HPDE6-E6E7 (cell line): ENCODE measurements at regions not wholly inside any gene's neighbourhood (a gene's known extent, or its start where the extent isn't known, plus 50 kb on each side); places are given as distances from the start of the nearest gene placed in this dataset.
"Not testable (repeated sequence)": the region's sequence is repeated elsewhere in the genome, so short reads cannot be mapped to it uniquely, and the experiment has no call there.

Source experiments
- DNase-seq: peaks from one replicate; pipeline ENCODE4 v3.0.0; 2011; ENCODE audit warnings: missing footprints; ENCODE audit errors: extremely low spot score

DNA sequence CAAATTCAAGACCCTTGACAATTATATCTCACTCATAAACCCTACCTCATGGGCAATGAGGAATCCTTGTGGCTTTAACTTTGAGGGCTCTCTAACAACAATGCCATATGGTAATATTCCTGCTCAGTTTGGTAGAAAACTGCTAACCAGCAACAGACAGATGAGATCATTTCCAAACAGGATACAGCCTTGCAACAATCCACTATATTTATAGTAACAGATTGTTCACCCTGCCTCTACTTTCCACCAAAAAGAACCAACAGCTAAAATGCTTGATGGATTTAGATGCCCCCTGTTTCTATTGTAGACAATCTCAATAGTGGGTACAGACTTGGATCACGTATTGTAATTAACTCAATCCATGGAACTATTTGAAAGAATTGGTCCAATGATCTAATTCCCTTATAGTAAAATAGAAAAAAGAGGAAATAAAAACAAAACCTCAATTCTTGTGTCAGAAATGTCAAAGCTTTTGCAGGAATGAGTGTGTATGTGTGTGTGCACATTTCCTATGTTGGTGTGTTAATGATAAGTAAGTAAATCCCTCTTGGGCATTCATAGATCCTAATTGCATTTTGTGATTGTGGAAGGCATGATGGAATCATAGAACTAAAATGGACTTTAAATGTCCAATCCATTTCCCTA, 100.0 kb upstream of the EDEM3 start:
- DNase-seq: no peak

DNA sequence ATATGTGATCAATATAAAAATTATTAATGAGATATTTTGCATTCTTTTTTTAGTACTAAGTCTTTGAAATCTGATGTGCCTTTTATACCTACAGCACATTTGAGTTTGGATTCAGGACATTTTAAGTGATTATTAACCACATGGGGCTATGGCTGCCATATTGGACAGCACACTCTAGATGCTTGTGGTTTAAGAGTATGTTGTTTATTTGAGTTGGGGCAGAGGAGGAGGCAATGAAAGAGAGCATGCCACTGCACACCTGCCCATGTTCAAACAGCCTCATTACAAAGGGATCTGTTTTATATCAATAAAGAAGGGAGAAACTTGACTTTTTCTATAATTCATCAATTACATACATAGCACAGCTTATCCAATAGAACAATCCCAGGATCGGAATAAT, 99.4 kb upstream of the EDEM3 start:
- DNase-seq: no peak

DNA sequence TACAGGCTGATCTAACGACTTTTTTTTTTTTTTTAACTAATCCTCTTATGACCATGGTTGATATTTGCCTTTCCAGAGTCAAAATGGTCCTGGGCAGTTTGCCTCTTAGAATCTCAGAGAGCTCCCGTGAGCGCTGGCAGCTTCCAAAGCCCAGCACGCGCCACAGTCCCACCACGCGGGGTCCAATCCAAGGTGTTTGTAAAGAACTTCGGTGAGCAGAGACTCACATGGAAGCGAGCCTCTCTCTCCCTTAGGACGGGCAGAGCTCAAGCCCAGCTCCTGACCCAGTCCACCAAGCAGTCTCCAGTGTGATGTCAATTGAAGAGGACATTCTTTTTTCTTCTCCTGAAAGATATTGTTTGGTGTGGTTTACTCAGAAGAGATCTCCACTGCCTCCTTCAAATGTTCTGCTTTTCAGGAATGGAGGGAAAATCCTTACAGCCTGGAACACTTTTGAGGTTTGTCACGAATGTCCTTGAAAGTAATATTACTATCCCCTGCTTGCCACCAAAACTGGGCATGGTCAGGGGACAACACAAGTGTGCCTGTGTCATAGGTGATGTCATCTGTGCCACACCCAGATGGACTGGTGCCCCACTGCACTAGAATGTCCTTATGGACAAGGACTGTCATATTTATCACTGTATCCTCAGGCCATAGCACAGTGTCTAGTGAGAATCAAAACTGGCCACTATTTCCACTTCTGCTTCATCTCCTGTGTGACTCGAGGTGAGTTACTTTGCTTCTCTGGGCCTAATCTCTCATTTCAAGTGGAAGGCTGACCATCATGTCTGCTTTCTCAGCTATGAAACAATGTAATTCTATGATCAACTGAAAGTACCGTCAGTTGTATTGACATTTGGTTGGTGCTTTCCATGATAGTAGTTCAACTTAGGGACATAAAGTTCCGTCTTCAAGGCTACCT, 97.4 kb upstream of the EDEM3 start:
- no peak for DNase-seq

DNA sequence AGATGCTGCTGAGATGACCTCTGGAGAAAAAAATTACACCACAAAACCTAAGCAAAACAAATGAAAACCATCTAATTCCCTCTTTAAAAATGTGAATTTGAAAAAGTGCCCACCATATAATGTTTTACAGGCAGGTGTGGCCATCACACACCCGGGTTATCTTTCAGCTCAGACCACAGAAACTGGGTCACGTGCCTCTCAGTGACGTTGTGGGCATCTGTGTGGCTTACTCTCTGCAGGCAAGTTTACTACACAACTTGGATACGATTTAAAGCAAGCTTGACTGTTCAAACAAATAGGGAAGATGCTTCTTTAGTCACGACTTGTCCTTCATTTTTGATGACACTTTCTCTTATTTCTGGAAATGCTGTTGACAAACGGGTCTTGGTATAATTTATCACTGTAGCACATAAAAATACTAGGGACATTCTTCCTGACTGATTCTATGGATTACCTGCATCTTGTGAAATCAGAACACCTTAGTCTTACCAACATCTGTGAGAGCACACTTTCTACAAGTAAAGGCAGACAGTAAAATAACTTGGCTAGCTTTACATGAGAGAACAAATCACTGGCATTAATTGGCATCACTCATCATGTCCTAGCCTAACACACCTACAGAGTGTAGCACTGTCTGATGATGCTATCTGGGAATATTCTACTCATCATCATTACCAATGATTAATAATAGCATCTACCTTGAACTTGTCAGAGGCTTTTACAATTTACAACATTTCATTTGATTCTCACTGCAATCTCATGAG, 89.3 kb upstream of the EDEM3 start:
- DNase-seq: no peak

DNA sequence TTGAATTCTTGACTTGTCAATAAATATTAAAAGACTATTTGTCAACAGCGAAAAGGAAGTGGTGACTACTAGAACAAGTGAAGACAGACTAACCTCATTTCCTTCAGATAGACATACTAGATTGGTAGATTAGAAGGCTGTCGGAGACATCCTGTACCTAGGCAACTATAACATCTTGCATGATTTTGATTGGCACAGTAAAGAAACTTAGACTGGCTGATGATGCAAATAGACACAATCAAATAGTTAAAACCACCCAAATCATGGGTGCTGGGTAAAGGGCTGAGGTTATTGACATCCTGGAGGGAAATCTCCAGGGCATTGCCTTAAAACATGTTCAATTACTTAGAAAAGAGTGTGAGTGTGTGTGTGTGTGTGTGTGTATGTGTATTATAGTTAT, 85.9 kb upstream of the EDEM3 start:
- no peak for DNase-seq

DNA sequence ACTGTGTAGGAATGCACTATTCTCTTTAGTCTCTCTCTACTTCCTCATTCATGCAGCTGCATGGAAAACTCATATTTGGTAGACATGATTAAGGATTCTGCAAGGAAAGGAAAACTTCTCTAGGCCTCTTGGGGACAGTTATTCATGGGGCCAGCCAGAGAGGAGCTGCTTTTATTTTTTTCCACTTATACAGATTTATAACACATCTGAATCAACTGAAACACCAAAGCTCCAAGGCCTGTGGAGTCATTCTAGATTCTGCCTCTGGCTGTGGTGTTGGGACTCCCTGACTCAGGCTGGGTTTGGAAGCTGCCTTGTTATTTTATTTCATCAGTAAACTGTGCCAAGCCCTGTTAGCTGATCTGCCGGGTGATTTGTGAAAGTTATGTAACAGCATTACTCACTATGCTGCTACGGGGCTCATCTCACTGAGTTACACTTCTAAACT, 83.9 kb upstream of the EDEM3 start:
- DNase-seq: peak; percentile 93

DNA sequence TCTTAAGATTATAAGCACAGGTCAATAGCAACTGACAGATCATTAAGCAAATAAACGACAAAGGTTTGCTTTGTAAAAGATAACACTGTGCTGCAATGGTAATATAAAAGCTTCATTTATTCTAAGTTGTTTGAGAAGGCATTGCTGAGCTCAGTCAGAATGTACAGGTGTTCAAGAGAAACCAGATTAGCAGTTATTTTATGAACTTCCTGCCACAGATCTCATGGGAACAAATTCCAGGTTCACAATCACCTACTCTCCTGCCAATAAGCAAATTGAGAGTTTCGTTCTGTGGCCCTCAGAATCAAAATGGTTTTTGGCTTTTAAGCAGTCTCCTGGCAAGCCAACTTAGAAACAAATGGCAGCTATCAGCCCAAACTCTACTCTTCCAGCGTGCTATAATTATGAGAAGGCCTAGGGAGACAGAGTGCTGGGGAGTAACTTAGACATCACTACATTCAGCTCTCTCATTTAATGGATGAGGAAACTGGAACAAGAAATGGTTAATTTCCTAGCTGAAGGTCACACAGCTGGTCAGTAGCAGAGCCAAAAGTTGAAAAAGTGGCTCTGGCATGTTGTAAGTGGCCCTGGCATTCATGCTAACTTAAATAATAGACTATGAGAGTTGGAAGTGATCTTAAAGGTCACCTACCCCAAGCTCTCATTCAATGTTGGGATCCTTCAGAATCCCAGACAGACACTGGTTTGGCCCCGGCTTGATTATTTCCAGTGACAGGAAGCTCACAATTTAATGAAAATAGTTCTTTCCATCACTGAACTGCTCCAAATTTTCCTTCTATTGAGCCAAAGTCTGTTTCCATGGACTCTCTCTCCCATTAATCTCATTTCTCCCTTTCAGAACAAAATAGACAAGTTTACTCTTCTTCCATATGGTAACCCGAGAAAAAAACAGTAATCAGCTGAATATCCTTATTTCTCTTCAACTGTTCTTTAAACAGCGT, 82.6 kb upstream of the EDEM3 start:
- no peak for DNase-seq

DNA sequence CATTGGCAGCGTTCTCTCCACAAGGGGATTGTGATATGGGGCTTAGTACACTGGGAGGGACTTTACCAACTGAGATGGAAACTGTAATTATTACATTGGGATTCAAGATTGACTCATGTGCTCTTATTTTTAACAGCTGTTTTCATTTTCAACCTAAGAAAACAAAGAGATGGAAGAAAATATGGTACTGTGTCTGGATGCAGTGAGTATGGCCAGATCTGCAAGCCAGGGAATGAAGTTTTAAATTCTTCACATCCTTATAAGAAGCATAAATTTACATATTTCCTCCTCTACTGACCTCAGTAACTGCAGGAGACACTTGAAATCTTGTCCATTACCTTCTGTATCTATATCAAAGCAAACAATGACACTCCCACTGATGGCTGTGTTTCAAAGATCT, 81.5 kb upstream of the EDEM3 start:
- DNase-seq: no peak

DNA sequence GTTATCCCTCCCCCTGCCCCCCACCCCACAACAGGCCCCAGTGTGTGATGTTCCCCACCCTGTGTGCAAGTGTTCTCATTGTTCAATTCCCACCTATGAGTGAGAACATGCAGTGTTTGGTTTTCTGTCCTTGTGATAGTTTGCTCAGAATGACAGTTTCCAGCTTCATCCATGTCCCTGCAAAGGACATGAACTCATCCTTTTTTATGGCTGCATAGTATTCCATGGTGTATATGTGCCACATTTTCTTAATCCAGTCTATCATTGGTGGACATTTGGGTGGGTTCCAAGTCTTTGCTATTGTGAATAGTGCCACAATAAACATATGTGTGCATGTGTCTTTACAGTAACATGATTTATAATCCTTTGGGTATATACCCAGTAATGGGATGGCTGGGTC, 79.3 kb upstream of the EDEM3 start:
- not testable (repeated sequence) for DNase-seq

DNA sequence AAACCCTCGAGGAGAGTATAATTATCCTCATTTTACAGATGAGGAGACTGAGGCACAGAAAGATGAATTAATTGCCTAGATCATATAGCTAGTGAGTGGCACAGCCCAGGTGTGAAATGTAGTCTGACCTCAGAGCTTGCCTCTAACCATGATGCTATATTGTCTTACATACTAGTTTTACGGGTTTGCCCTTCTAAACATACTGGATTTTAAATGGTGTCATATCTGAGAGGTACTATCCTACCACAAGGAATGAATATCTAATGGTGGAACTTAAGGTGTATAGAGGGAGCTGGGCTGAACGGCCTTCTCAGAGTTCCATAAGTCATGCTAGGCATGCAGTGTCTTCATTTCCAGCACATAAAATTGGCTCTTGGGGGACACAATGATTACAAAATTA, 77.9 kb upstream of the EDEM3 start:
- DNase-seq: no peak

DNA sequence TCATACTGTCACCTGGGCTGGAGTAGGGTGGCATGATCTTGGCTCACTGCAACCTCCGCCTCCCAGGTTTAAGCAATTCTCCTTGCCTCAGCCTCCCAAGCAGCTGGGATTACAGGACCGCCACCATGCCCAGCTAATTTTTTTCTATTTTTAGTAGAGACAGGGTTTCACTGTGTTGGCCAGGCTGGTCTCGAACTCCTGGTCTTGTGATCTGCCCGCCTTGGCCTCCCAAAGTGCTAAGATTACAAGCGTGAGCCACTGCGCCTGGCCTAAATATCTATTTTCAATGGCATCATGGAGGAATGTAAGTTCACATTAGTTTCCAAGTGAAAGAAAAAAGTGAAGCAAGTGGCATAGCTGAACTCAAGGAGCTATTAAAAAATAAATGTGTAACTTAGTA, 74.8 kb upstream of the EDEM3 start:
- DNase-seq: not testable (repeated sequence)

DNA sequence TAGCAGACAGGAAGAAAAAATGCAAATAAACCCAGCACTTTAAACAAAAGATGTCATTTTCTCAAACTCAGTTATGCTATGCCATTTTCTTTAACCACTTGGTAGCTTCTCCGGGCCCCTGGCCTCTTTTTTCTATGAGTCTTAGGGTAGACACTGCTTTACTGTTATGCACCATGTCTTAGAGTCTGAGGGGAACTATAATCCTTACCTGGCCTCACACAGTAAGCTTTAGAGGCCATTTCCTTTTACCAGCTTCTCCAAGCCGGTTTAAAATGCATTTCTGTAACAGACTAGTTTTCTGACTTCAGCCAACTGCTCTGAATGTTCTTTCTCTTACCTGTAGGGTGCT, 73.7 kb upstream of the EDEM3 start:
- no peak for DNase-seq

DNA sequence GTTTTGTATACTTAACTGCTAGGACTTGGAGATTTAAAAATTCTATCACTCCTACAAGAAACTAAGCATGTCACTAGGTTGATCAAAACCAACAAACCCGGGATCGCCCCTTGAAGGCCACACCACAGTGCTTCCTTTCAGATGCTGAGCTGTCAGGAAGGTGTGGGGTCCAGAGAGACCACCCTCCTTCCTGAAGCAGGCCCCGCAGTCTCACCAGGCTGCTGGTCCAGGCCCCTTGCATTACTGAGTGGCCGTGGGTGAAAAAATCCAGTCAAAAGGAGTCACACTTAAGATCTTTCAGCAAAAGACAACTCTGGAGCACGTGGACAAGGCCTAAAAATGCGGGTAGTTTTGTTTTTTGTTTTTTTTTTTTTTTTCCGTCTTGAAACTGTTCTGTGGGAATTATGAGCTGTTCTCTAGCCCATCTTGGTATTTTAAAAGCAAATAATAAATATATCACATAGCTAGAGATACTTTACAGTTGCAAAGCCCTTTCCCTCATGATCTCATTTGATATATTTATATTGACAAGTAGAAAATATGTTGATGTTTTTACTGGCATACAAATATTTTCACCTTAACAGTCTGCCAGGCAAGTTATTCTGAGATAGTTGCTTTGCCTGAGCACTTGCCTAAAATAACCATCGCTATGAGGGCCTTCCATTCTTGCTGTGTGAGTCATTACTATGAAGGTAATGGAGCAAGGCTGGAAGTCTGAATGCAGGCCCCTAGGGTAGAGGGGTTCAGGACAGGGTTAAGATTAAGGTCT, 73.1 kb upstream of the EDEM3 start:
- DNase-seq: peak; percentile 34

DNA sequence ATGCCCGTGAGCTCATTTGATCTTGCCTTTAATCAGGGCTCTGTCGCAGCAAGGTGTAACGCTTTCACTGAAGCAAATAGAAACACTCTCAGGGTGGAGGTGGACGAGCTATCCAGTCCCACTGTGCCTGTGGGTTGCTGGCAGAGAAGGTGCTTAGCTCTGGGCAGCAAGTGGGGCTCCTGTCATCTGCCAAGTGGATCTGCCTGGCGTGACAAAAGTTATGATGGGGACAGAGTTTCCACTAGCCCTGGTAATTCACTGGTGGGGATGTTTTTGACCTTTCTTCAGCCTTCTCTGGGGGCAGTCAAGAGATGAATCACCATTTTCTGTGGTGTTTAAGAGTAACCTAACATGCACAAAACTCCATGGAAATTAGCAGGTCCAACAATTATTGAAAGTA, 71.3 kb upstream of the EDEM3 start:
- DNase-seq: no peak

DNA sequence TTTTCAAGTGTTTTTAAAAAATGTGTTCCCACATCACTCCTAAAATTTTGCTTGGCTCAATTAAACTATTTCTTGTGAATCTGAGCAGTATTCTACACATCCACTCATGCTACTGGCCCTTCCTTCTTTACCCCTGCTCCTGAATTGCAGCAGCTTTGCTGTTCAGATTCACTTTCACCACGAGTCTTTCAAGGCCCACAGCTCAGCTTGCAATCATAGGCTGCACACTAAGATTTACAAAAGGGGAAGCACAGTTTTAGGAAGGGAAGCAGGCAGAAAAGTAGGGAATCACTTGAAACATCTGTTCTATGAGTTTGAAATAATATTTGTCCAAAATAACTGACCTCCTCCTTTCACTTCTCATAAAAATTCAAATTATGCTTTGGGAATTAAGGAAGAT, 70.9 kb upstream of the EDEM3 start:
- no peak for DNase-seq

DNA sequence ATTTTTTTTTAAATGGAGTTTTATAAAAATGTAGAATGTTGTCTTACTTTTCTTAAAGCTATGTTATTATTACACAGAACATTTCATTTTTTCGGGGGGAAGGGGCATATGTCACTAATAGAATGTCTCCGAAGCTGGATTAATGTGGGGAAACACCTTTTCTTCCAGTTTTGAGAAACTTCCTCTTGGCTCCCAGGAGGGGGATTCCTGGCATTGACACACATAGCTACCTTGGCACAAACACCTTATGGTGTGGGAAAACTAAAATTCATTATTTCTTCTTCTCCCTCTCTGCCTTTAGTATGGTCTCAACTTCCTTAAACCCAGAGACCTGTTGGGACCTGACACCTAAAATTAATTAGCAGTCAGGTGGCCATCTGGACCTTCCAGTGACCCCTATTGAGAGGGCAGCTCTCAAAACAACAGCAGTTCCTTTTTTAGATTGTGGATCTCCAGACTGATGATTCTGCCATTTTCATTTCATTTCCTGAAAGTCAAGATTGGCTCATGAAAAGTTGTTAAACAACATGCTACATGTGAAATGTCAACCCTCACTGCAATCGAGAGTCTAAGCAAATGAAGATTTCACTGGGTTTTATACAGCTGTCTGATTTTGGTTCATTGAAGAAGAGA, 70.1 kb upstream of the EDEM3 start:
- no peak for DNase-seq

DNA sequence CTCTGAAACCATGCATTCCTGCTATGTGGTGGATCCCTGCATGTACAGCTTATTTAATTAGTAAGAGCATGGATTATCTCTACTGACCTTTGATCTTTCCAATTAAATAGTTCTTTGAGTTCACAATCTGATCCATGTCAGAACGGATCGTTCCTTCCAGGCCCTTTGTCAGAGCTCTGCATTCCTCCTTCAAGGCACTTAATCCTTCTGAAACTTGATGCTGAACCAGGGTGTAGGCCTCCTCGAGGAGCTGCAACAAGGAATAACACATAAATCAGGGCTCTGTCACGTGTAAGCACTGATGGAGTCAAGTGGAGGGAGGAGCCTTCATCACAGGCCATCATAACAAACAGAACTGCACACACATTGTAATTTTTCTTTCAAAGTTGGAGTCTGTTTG, 68.4 kb upstream of the EDEM3 start:
- DNase-seq: no peak

DNA sequence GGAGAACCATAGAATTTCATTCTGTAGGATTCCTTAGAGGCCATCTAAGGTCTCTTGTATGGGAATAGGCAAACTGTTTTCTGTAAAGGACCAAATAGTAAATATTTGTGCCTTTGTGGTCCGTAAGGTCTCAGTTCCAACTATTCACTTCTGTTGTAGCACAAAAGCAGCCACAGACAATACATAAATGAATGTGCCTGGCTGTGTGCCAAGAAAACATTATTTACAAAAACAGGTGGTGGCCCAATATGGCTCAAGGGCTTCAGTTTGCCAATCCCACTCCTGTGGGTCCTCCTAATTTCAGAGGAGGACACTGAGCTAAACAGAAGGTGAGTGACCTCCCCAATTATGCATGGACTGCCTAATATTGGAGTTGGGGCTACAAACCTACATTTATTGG, 67.6 kb upstream of the EDEM3 start:
- DNase-seq: no peak

DNA sequence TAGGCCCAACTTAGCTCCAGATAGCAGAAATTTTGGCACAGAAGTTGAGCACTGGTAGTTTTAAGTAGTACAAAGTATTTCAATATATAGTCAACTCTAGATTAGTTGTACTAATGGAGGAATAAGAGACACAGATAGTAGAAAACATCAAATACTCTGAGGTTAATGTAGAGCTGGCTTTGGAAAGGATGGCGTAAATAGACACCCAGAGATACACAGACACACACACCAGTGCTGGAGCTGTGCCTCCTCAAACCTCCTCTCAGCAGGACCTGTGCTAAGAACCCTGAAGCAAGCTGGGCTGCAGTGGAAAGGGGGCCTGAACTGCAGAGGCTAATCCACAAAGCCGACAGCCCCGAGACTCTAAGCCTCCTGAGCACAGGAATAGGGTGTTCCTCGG, 67.0 kb upstream of the EDEM3 start:
- no peak for DNase-seq

DNA sequence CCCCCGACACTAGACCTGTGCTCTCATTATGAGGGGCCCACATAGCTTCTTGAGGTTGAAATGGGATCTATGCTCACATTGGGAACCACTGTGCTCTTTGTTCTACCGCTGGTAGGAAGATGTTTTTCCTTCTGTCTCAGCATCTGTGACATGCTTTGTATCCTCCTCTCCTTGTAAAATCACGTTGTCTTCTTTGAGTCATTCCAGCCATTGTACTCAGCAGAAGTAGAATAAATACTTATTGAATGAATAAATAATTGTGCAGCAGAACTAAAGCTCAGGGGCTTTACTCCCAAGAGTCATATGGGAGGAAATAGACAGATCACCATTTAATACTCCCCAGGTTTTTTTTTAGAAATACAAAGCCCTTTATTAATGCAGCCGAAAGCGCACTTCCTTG, 66.3 kb upstream of the EDEM3 start:
- DNase-seq: no peak
